Fibroblast of the aortic adventitia (primary cell): ENCODE measurements at regions not wholly inside any gene's neighbourhood (a gene's known extent, or its start where the extent isn't known, plus 50 kb on each side); places are given as distances from the start of the nearest gene placed in this dataset.

ENCODE experiments used
- DNase-seq: peaks from one replicate; pipeline ENCODE4 v3.0.0-alpha.2; 2010; ENCODE audit warnings: low read depth
- H3K4me3 ChIP-seq: 2 replicates; pipeline ENCODE4 v1.5.1; 2011; ENCODE audit warnings: low read depth, mild to moderate bottlenecking, control low read depth, low read length, moderate library complexity
- TF ChIP-seq, protein P1 (sequence below): IDR thresholded peaks from 2 replicates; pipeline ENCODE4 v1.5.1; 2011; ENCODE audit warnings: mild to moderate bottlenecking, low read length, control low read depth, inconsistent platforms; ENCODE audit not compliant: insufficient read depth

DNA sequence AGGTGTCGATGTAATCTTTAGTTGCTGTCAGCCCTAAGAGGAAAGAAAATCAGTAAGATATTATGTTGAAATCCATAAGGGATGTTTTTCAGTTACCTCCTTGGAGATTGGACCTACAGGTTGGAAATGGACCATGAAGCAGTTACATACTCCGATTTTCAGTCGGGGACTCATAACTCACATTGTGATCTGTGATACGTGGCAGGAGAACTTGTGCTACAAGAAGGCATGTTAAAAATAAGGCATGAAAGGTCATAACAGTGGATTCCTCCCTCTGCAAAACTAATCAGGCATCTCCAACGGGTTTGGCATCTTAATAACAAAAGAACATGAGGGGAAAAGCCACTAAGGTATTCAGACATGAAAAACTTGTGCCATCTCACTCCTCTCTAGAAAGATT lies 111.2 kb upstream of the CACHD1 start:
- DNase-seq, result no peak
- no peak overlapping the region for H3K4me3 ChIP-seq
- TF ChIP-seq, protein P1, sequence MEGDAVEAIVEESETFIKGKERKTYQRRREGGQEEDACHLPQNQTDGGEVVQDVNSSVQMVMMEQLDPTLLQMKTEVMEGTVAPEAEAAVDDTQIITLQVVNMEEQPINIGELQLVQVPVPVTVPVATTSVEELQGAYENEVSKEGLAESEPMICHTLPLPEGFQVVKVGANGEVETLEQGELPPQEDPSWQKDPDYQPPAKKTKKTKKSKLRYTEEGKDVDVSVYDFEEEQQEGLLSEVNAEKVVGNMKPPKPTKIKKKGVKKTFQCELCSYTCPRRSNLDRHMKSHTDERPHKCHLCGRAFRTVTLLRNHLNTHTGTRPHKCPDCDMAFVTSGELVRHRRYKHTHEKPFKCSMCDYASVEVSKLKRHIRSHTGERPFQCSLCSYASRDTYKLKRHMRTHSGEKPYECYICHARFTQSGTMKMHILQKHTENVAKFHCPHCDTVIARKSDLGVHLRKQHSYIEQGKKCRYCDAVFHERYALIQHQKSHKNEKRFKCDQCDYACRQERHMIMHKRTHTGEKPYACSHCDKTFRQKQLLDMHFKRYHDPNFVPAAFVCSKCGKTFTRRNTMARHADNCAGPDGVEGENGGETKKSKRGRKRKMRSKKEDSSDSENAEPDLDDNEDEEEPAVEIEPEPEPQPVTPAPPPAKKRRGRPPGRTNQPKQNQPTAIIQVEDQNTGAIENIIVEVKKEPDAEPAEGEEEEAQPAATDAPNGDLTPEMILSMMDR, result no peak

DNA sequence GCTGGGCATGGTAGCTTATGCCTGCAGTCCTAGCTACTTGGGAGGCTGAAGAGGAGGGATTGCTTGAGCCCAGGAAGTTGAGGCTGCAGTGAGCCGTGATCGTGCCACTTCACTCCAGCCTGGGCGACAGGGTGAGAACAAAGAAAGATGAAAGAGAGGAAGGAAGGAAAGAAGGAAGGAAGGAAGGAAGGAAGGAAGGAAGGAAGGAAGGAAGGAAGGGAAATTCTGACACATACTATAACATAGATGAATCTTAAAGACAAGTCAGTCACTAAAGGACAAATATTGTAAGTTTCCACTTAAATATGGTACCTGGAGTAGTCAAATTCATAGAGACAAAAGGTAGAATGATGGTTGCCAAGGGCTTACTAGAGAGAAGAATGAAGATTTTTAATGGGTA lies 108.0 kb upstream of the CACHD1 start:
- no peak overlapping the region for H3K4me3 ChIP-seq
- no peak for DNase-seq
- TF ChIP-seq, protein P1, result no peak

DNA sequence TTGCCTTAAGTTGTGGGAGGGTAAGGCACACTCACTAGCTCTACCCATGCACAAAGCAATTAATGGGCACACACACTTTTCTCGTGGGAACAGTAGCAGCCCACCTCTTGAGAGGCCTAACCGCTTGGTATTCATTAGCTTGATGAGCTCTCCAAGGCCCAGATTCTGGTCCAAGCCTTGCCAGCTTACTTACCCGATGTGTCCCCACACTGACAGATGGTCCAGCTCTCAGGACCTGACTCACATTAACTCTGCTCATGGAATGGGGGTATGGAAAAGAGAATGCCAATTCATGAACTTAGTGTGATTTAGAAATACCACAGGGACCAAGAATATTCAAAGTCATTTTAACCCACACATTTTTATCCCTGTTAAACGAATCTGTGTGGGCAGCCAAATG lies 106.8 kb upstream of the CACHD1 start:
- TF ChIP-seq, protein P1, result no peak
- no peak overlapping the region for H3K4me3 ChIP-seq
- no peak for DNase-seq

DNA sequence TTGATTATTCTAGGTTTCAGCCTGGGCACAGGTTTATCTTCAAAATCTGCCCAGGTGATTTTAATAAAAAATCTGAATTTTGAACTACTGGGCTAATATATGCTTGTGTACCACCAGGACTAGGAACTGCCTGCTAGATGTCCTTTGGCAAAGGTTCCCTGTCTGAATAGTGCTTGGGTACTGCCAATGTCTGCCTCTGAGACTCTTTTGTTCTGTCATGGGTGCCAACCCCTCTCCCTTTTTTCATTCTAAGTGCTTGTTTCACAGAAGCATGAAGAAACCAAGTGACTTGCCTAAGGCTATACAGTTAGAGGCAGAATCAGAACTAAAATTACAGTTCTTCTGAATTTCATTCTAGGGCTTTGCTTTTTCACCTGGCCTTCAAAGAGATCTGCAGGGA lies 106.3 kb upstream of the CACHD1 start:
- TF ChIP-seq, protein P1, result no peak
- DNase-seq, result no peak
- no peak overlapping the region for H3K4me3 ChIP-seq

DNA sequence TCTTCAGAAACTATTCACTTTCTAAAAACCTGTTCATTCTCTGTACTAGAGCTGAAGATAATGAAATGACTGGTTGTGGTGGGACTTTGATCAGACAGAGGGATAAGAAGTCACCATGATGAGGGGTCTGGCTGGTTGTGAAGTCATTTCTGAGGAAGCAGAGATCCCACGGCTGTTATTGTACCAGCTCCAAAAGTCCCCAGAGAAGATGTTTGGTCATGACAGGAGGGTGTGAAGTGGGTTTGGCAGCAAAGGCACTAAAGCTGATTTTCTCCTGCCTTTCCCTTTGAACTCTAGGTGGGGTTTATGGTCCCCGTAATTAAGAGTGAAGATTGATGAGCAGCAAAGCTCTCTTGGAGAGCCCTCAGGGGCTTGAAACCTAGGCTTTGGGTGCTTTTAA lies 103.1 kb upstream of the CACHD1 start:
- DNase-seq, result no peak
- TF ChIP-seq, protein P1, result no peak
- no peak overlapping the region for H3K4me3 ChIP-seq

DNA sequence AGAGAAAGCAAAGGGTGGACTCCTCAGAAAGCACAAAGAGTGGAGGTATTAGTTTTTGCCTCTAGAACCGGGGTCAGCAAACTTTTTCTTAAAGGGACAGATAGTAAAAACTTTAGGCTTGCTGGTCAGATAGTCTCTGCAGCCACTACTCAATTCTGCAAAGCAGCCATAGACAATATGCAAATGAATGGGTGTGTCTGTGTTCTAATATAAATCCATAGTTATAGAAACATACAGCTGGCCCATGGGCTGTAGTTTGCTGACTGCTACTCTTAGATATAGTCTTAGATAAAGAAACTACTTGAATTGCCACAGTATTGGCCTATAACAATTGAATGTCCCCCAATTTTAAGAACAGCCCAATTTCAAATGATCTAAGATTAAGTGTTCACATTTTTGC lies 101.6 kb upstream of the CACHD1 start:
- no peak for DNase-seq
- TF ChIP-seq, protein P1, result no peak
- H3K4me3 ChIP-seq, result no peak overlapping the region

DNA sequence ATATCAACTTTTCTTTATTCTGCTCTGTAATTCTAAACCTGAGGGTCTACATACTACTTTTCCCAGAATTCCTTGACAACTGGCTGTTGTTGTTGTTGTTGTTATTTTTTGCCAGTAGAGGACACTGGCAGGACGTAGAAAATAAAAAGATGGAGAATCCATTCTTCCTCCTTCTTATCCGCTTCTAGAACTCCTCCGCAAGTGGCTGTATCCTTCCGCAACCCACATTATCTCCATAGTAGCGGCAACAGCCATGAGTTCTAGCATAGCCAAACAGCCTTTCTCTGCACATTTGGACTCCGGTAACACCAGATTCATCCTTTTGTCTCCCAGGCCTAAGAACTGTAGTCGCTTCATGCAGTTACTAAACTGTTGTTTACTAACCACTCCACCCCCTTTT lies 91.1 kb upstream of the CACHD1 start:
- TF ChIP-seq, protein P1, result no peak
- no peak overlapping the region for H3K4me3 ChIP-seq
- DNase-seq, result no peak
